Gastroesophageal sphincter (tissue), 3 donors: ENCODE measurements at regions not wholly inside any gene's neighbourhood (a gene's known extent, or its start where the extent isn't known, plus 50 kb on each side); places are given as distances from the start of the nearest gene placed in this dataset.

Experiments
- EP300 ChIP-seq: sonication (generic); formaldehyde crosslinking; IDR thresholded peaks from one replicate; pipeline ENCODE4 v1.6.1; 2017; ENCODE audit warnings: antibody characterized with exemption, mild to moderate bottlenecking
- POLR2A ChIP-seq, 2 donors: fragments of 450-650 bp; IDR thresholded peaks; one replicate each; pipeline ENCODE4 v1.6.1; 2017; ENCODE audit warnings: antibody characterized with exemption in 2 of 2, mild to moderate bottlenecking in 2 of 2, moderate library complexity in 1 of 2
- POLR2AphosphoS5 ChIP-seq: sonication (generic); formaldehyde crosslinking; IDR thresholded peaks from one replicate; pipeline ENCODE4 v1.6.1; 2017; ENCODE audit warnings: antibody characterized with exemption
- TF ChIP-seq, protein P1 (sequence below), 4 experiments: fragments of 200-600 bp in 2 of 4; fragments of 450-650 bp in 2 of 4; sonication (generic) in 1 of 4; IDR thresholded peaks; one replicate each; pipeline ENCODE4 v1.5.1; 2017 to 2019; ENCODE audit warnings: antibody characterized with exemption in 4 of 4, mild to moderate bottlenecking in 2 of 4, moderate library complexity in 2 of 4

DNA sequence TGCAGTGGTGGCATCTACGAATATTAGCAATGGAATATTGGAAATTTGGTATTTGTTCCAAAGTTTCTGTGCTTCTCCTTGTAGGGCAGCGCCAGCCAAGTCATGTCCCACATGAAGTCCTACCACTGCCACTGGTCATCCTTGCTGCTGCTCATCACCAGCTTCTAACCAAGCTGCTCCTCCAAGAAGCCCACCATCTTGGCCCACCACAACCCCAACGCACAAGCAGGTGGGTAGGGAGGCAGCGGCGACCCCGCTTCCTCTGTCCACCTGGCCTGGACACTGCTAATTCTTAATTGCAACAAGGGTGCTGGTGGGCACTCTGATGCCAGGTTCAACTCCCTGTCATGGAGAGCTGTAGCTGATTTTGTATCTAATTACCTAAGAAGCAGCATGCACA, 291.2 kb upstream of the LYPLAL1 start:
- TF ChIP-seq, protein P1, sequence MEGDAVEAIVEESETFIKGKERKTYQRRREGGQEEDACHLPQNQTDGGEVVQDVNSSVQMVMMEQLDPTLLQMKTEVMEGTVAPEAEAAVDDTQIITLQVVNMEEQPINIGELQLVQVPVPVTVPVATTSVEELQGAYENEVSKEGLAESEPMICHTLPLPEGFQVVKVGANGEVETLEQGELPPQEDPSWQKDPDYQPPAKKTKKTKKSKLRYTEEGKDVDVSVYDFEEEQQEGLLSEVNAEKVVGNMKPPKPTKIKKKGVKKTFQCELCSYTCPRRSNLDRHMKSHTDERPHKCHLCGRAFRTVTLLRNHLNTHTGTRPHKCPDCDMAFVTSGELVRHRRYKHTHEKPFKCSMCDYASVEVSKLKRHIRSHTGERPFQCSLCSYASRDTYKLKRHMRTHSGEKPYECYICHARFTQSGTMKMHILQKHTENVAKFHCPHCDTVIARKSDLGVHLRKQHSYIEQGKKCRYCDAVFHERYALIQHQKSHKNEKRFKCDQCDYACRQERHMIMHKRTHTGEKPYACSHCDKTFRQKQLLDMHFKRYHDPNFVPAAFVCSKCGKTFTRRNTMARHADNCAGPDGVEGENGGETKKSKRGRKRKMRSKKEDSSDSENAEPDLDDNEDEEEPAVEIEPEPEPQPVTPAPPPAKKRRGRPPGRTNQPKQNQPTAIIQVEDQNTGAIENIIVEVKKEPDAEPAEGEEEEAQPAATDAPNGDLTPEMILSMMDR (IDR thresholded peaks at IDR 0.05) = no peak
- no peak for TF ChIP-seq POLR2AphosphoS5
- TF ChIP-seq POLR2A (IDR thresholded peaks at IDR 0.05) = no peak
- TF ChIP-seq EP300 = no peak
